AG10803 (cell line): ENCODE measurements at regions not wholly inside any gene's neighbourhood (a gene's known extent, or its start where the extent isn't known, plus 50 kb on each side); places are given as distances from the start of the nearest gene placed in this dataset.
"Not testable (repeated sequence)": the region's sequence is repeated elsewhere in the genome, so short reads cannot be mapped to it uniquely, and the experiment has no call there.

ENCODE experiments used
- DNase-seq: peaks from one replicate; pipeline ENCODE4 v3.0.0; 2010; ENCODE audit warnings: low read depth
- H3K4me3 ChIP-seq: 2 replicates; pipeline ENCODE4 v1.5.1; 2011; ENCODE audit warnings: mild to moderate bottlenecking, low read length, control low read depth
- CTCF ChIP-seq: conservative IDR thresholded peaks from 2 replicates; pipeline ENCODE4 v1.5.1; 2011; ENCODE audit warnings: mild to moderate bottlenecking, low read length, control low read depth, inconsistent platforms

DNA sequence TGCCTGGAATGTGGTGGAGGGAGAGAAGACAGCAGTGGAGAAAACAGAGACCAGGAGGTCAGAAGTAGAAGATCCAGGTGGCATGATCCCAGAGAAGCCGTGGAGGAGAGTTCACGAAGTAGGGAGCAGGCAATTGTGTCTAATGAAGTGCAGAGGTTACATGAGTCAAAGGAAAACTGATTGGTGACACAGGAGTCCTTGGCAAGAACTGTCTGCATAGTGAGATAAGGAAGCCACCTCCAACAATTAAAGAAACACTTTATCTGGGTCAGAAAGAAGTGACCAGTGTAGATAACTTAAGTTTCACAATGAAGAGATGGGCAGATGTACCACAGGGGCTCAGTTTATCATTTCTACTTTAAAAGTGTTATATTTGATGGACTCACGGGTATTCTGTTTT is 57.0 kb upstream of the PTH start:
- no peak overlapping the region for H3K4me3 ChIP-seq
- TF ChIP-seq CTCF, result no peak
- no peak for DNase-seq

- no peak for TF ChIP-seq CTCF
These were observed 56.0 kb upstream of the PTH start for GRCh38 chr11:13551834-13552233.

GRCh38 chr11:13550761-13551160 is 55.0 kb upstream of the PTH start:
- no peak for DNase-seq
- no peak for TF ChIP-seq CTCF
- H3K4me3 ChIP-seq, result no peak overlapping the region

More at GRCh38 chr11:13551834-13552233, 56.0 kb upstream of the PTH start:
- no peak overlapping the region for H3K4me3 ChIP-seq
- no peak for DNase-seq

GRCh38 chr11:13546092-13546491 is 50.3 kb upstream of the PTH start:
- H3K4me3 ChIP-seq, DNase-seq: not testable (repeated sequence)
